Coronary artery (tissue), 2 donors: ENCODE measurements at regions not wholly inside any gene's neighbourhood (a gene's known extent, or its start where the extent isn't known, plus 50 kb on each side); places are given as distances from the start of the nearest gene placed in this dataset.

Experiments
- DNase-seq: peaks from one replicate; pipeline ENCODE4 v3.0.0-alpha.2; 2017; ENCODE audit warnings: low spot score
- H3K27ac ChIP-seq, 2 donors: fragments of 200-600 bp; sonication (generic); one replicate each; pipeline ENCODE4 v1.5.1; 2016 to 2019
- H3K4me3 ChIP-seq: fragments of 200-600 bp; sonication (generic); 2 replicates; pipeline ENCODE4 v1.5.1; 2016; ENCODE audit warnings: mild to moderate bottlenecking, moderate library complexity
- CTCF ChIP-seq: fragments of 200-600 bp; sonication (generic); IDR thresholded peaks from one replicate; pipeline ENCODE4 v1.5.1; 2019; ENCODE audit warnings: antibody characterized with exemption

- no peak for TF ChIP-seq CTCF
- Histone ChIP-seq H3K27ac (no peak overlapping the region), H3K4me3 (no peak overlapping the region)
- DNase-seq: peak; percentile 65
Observed at GRCh38 chr1:228975238-228975907, 240.1 kb downstream of the RHOU start.

- peak; percentile 35 for DNase-seq
- Histone ChIP-seq H3K27ac (no peak overlapping the region), H3K4me3 (no peak overlapping the region)
- TF ChIP-seq CTCF: no peak
Observed at GRCh38 chr1:228976316-228976715, 241.0 kb downstream of the RHOU start.

- H3K27ac ChIP-seq: no peak overlapping the region
- TF ChIP-seq CTCF: no peak
- peak; percentile 19 for DNase-seq
Observed at GRCh38 chr1:228977307-228977706, 242.0 kb downstream of the RHOU start.

GRCh38 chr1:228977741-228978140, 242.5 kb downstream of the RHOU start:
- Histone ChIP-seq H3K27ac (no peak overlapping the region), H3K4me3 (no peak overlapping the region)
- TF ChIP-seq CTCF: no peak
- DNase-seq: peak; percentile 31

More at GRCh38 chr1:228977307-228977706, 242.0 kb downstream of the RHOU start:
- no peak overlapping the region for H3K4me3 ChIP-seq

GRCh38 chr1:228978484-228979324, 243.4 kb downstream of the RHOU start:
- no peak for TF ChIP-seq CTCF
- peak overlapping the region; percentile 36 for H3K4me3 ChIP-seq
- H3K27ac ChIP-seq: peak overlapping the region in 1 of 2 donors; percentile 10
- DNase-seq: peak; percentile 74

GRCh38 chr1:228979325-228979699, 244.0 kb downstream of the RHOU start:
- peak overlapping the region in 1 of 2 donors; percentile 10 for H3K27ac ChIP-seq
- H3K4me3 ChIP-seq: no peak overlapping the region
- TF ChIP-seq CTCF: no peak
- peak; percentile 52 for DNase-seq
